ENCODE measurements at regions not wholly inside any gene's neighbourhood (a gene's known extent, or its start where the extent isn't known, plus 50 kb on each side); places are given as distances from the start of the nearest gene placed in this dataset.

DNA sequence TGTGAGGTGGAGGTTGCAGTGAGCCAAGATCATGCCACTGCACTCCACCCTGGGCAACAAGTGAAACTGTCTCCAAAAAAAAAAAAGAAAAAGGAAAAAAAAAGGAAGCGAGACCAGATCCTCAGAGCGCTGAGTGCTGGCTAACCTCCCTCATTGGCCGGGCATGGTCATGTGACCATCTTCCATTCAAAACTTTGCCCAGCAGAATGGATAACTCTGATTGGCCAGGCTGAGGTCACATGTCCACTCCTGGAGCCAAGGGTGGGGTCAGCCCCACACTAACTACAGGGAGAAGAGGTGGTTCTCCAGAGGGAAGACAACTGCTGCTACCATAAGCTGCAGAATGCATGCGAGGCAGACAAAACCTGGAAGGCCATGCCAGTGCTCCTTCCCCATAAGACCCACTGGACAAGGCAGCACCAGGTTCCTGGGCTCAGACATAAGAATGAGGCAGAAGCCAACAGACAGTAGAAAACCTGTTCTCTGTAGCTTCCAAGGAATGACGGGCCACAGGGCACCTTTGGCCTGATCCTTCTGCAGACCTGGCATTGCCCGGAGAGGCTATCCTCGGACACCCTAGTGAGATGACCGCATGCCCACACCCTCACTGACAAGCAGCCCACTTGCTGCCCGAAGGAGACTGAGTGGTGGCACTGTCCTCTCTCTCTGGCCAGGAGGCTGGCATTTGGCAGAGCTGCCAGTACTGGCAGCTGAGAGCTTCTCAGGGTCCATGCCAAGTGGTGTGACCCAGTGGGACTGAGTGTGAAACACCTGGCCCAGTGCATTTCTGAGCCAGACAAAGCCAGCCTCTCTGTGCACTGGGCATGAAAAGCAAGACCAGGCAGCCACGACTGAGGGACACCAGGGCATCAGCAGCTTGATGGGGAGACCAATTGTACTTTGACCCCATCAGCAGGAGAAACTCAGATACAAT is 311.9 kb upstream of the SULF2 start:
- Histone ChIP-seq H3K79me2 (ENCODE audit: low read depth) (no peaks in the 10 kb centered on the region), H3K4me2 (no peak overlapping the region), H3K27ac (no peak overlapping the region), H3K4me3 (no peak overlapping the region), H3F3A (ENCODE audit: low read depth) (no peaks in the 10 kb centered on the region), H4K20me1 (ENCODE audit: low read depth) (no peaks in the 10 kb centered on the region), H3K4me1 (peaks cover under 1% of the 10 kb centered on the region), H3K9me3 (ENCODE audit: low read depth) (no peaks in the 10 kb centered on the region), H2AFZ (replicated peaks) (no peak overlapping the region), H3K27me3 (no peaks in the 10 kb centered on the region), H3K36me3 (no peaks in the 10 kb centered on the region), H3K9ac (no peak overlapping the region)
- no peaks in the 10 kb centered on the region for H3K36me3 Mint-ChIP-seq
- H3K27ac Mint-ChIP-seq = no peak overlapping the region
- TF ChIP-seq EZH2phosphoT487 (IDR thresholded peaks at IDR 0.05) (no peak), EZH2 (IDR thresholded peaks at IDR 0.05) (no peak)
- TF ChIP-seq, protein P1, sequence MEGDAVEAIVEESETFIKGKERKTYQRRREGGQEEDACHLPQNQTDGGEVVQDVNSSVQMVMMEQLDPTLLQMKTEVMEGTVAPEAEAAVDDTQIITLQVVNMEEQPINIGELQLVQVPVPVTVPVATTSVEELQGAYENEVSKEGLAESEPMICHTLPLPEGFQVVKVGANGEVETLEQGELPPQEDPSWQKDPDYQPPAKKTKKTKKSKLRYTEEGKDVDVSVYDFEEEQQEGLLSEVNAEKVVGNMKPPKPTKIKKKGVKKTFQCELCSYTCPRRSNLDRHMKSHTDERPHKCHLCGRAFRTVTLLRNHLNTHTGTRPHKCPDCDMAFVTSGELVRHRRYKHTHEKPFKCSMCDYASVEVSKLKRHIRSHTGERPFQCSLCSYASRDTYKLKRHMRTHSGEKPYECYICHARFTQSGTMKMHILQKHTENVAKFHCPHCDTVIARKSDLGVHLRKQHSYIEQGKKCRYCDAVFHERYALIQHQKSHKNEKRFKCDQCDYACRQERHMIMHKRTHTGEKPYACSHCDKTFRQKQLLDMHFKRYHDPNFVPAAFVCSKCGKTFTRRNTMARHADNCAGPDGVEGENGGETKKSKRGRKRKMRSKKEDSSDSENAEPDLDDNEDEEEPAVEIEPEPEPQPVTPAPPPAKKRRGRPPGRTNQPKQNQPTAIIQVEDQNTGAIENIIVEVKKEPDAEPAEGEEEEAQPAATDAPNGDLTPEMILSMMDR (IDR thresholded peaks at IDR 0.05) = no peak
- no peak overlapping the region for H3K4me3 Mint-ChIP-seq
- H3K27me3 Mint-ChIP-seq (ENCODE audit: insufficient read depth, low read depth) = peaks cover 22% of the 10 kb centered on the region
- DNase-seq (ENCODE audit: low spot score) = no peak
- peaks cover 2% of the 10 kb centered on the region for H3K9me3 Mint-ChIP-seq
- peaks cover 19% of the 10 kb centered on the region for H3K4me1 Mint-ChIP-seq

DNA sequence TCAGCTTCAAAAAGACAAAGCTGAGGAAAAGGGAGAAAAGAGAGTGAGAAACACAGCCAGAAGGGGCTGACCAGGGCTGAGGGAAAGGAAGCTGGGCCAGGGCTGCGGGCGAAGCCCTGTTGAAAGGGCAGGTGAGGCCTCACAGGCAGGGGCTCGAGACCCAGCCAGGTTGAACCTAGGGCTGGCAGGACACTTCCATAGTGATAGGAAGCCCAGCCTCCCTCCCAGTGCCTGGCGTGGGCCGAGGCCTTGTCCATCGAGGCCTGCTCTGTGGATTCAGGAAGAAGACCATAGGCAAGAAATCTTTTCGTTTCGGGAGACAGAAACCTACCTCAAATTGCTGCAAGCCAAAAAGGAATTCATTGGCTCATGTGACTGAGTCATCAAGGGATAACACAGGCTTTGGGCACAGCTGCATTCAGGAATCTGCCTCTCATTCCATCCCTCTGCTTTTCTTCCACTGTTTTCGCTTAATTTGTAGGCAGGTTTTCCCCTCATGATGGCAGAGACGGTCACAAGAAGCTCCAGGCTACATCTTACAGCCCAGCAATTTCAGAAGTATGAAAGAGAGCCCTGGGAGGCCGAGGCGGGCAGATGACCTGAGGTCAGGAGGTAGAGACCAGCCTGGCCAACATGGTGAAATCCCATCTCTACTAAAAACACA is 311.1 kb upstream of the SULF2 start:
- H3K27ac Mint-ChIP-seq = peak overlapping the region; percentile 17

DNA sequence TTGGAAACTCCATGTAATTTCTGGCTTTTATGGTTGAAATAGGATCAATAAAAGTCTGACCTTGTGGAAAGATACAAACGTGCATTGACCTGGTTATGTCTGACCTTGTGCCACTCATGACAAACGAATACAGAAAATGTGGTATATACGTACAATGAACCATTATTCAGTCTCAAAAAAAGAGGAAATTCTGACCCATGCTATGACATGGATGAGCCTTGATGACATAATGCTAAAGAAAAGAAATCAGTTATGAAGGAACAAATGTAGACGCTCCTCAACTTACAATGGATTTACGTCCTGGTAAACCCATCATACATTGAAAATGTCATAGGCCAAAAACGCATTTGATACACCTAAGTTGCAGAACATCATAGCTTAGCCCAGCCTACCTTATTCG is 309.7 kb upstream of the SULF2 start:
- H3K4me3 ChIP-seq = no peak overlapping the region
- H3K9me3 ChIP-seq (ENCODE audit: low read depth) = no peaks in the 10 kb centered on the region
- H4K20me1 ChIP-seq (ENCODE audit: low read depth) = no peaks in the 10 kb centered on the region
- peaks cover 15% of the 10 kb centered on the region for H3K4me1 Mint-ChIP-seq
- H3K27me3 ChIP-seq = no peaks in the 10 kb centered on the region
- H3K27ac ChIP-seq = no peak overlapping the region
- no peak overlapping the region for H3K4me3 Mint-ChIP-seq
- no peak overlapping the region for H2AFZ ChIP-seq (replicated peaks)
- H3K27me3 Mint-ChIP-seq (ENCODE audit: insufficient read depth, low read depth) = peaks cover 17% of the 10 kb centered on the region
- H3K79me2 ChIP-seq (ENCODE audit: low read depth) = no peaks in the 10 kb centered on the region
- peaks cover 2% of the 10 kb centered on the region for H3K9me3 Mint-ChIP-seq
- H3K27ac Mint-ChIP-seq = no peak overlapping the region
- TF ChIP-seq, protein P1 (IDR thresholded peaks at IDR 0.05) = no peak
- TF ChIP-seq EZH2phosphoT487 (IDR thresholded peaks at IDR 0.05) (no peak), EZH2 (IDR thresholded peaks at IDR 0.05) (no peak)
- no peak overlapping the region for H3K4me2 ChIP-seq
- H3K36me3 Mint-ChIP-seq = no peaks in the 10 kb centered on the region
- peaks cover 4% of the 10 kb centered on the region for H3K4me1 ChIP-seq
- H3F3A ChIP-seq (ENCODE audit: low read depth) = no peaks in the 10 kb centered on the region
- no peak for DNase-seq (ENCODE audit: low spot score)
- no peak overlapping the region for H3K9ac ChIP-seq
- H3K36me3 ChIP-seq = no peaks in the 10 kb centered on the region

More for the DNA sequence above, 311.1 kb upstream of the SULF2 start:
- no peak overlapping the region for H3K9ac ChIP-seq
- H3K9me3 ChIP-seq (ENCODE audit: low read depth) = no peaks in the 10 kb centered on the region
- no peak for DNase-seq (ENCODE audit: low spot score)
- no peak overlapping the region for H3K27ac ChIP-seq
- H3K27me3 ChIP-seq = no peaks in the 10 kb centered on the region
- Mint-ChIP-seq H3K4me3 (no peak overlapping the region), H3K36me3 (no peaks in the 10 kb centered on the region), H3K9me3 (peaks cover 2% of the 10 kb centered on the region), H3K27me3 (ENCODE audit: insufficient read depth, low read depth) (peaks cover 22% of the 10 kb centered on the region), H3K4me1 (peaks cover 19% of the 10 kb centered on the region)
- no peaks in the 10 kb centered on the region for H3F3A ChIP-seq (ENCODE audit: low read depth)
- no peak overlapping the region for H2AFZ ChIP-seq (replicated peaks)
- H3K4me1 ChIP-seq = peaks cover 4% of the 10 kb centered on the region
- H3K79me2 ChIP-seq (ENCODE audit: low read depth) = no peaks in the 10 kb centered on the region
- no peaks in the 10 kb centered on the region for H4K20me1 ChIP-seq (ENCODE audit: low read depth)
- TF ChIP-seq EZH2phosphoT487 (IDR thresholded peaks at IDR 0.05) (no peak), EZH2 (IDR thresholded peaks at IDR 0.05) (no peak)
- TF ChIP-seq, protein P1 (IDR thresholded peaks at IDR 0.05) = no peak
- no peaks in the 10 kb centered on the region for H3K36me3 ChIP-seq
- no peak overlapping the region for H3K4me3 ChIP-seq
- no peak overlapping the region for H3K4me2 ChIP-seq
